C4-2B (cell line): ENCODE measurements at regions not wholly inside any gene's neighbourhood (a gene's known extent, or its start where the extent isn't known, plus 50 kb on each side); places are given as distances from the start of the nearest gene placed in this dataset.

ENCODE experiments used
- H3K27ac ChIP-seq: fragments of 450-650 bp; 2 replicates; pipeline ENCODE4 v1.5.1; 2017
- CTCF ChIP-seq: fragments of 450-650 bp; conservative IDR thresholded peaks from 2 replicates; pipeline ENCODE4 v1.5.1; 2017; ENCODE audit warnings: mild to moderate bottlenecking
- ZFX ChIP-seq: fragments of 450-650 bp; IDR thresholded peaks from 2 replicates; pipeline ENCODE4 v1.6.1; 2017

GRCh38 chr6:164578616-164579015 is 730.8 kb downstream of the C6orf118 start:
- TF ChIP-seq ZFX (no peak), CTCF (no peak)

GRCh38 chr6:164570801-164571200 is 738.6 kb downstream of the C6orf118 start:
- H3K27ac ChIP-seq = no peak overlapping the region
- TF ChIP-seq ZFX = no peak
- no peak for TF ChIP-seq CTCF

More at GRCh38 chr6:164578616-164579015, 730.8 kb downstream of the C6orf118 start:
- H3K27ac ChIP-seq = no peak overlapping the region

- TF ChIP-seq ZFX = no peak
- no peak for TF ChIP-seq CTCF
- no peak overlapping the region for H3K27ac ChIP-seq
These were observed 739.9 kb downstream of the C6orf118 start for GRCh38 chr6:164569509-164569908.

GRCh38 chr6:164563924-164564323 is 745.5 kb downstream of the C6orf118 start:
- TF ChIP-seq ZFX (no peak), CTCF (no peak)
- no peak overlapping the region for H3K27ac ChIP-seq

- no peak for TF ChIP-seq CTCF
- no peak overlapping the region for H3K27ac ChIP-seq
These were observed 747.7 kb downstream of the C6orf118 start for GRCh38 chr6:164561656-164562055.

- TF ChIP-seq CTCF (no peak), ZFX (no peak)
- no peak overlapping the region for H3K27ac ChIP-seq
These were observed 754.5 kb downstream of the C6orf118 start for GRCh38 chr6:164554700-164555476.

- TF ChIP-seq CTCF = no peak
- TF ChIP-seq ZFX = no peak
- H3K27ac ChIP-seq = no peak overlapping the region
These were observed 755.2 kb downstream of the C6orf118 start for GRCh38 chr6:164554226-164554625.
